ENCODE measurements at regions not wholly inside any gene's neighbourhood (a gene's known extent, or its start where the extent isn't known, plus 50 kb on each side); places are given as distances from the start of the nearest gene placed in this dataset.

GRCh38 chr7:84705706-84706105 lies 481.1 kb downstream of the SEMA3D start:
- TF ChIP-seq CTCF (IDR thresholded peaks at IDR 0.05; ENCODE audit: insufficient read depth, low read length, poor library complexity, severe bottlenecking), result no peak
- H3K36me3 ChIP-seq (ENCODE audit: control insufficient read depth, insufficient read depth, low read length), result no peaks in the 10 kb centered on the region
- H3K27me3 ChIP-seq (replicated peaks; ENCODE audit: control insufficient read depth, insufficient read depth, low read length), result no peaks in the 10 kb centered on the region
- no peak overlapping the region for H3K4me3 ChIP-seq (replicated peaks; ENCODE audit: low read depth, low read length)
- no peak for DNase-seq (ENCODE audit: extremely low read depth, insufficient read length)

- TF ChIP-seq CTCF (IDR thresholded peaks at IDR 0.05; ENCODE audit: insufficient read depth, low read length, poor library complexity, severe bottlenecking), result no peak
- Histone ChIP-seq H3K4me3 (replicated peaks; ENCODE audit: low read depth, low read length) (no peak overlapping the region), H3K27me3 (replicated peaks; ENCODE audit: control insufficient read depth, insufficient read depth, low read length) (no peaks in the 10 kb centered on the region), H3K36me3 (ENCODE audit: control insufficient read depth, insufficient read depth, low read length) (no peaks in the 10 kb centered on the region)
- DNase-seq (ENCODE audit: extremely low read depth, insufficient read length), result no peak
Observed at GRCh38 chr7:84705079-84705478, 481.8 kb downstream of the SEMA3D start.

- DNase-seq (ENCODE audit: extremely low read depth, insufficient read length), result no peak
- TF ChIP-seq CTCF (IDR thresholded peaks at IDR 0.05; ENCODE audit: insufficient read depth, low read length, poor library complexity, severe bottlenecking), result no peak
- Histone ChIP-seq H3K27me3 (replicated peaks; ENCODE audit: control insufficient read depth, insufficient read depth, low read length) (no peaks in the 10 kb centered on the region), H3K36me3 (ENCODE audit: control insufficient read depth, insufficient read depth, low read length) (no peaks in the 10 kb centered on the region), H3K4me3 (replicated peaks; ENCODE audit: low read depth, low read length) (no peak overlapping the region)
Observed at GRCh38 chr7:84704380-84704779, 482.5 kb downstream of the SEMA3D start.

- no peak for DNase-seq (ENCODE audit: extremely low read depth, insufficient read length)
- no peak for TF ChIP-seq CTCF (IDR thresholded peaks at IDR 0.05; ENCODE audit: insufficient read depth, low read length, poor library complexity, severe bottlenecking)
Observed at GRCh38 chr7:84701524-84702306, 485.1 kb downstream of the SEMA3D start.

GRCh38 chr7:84700563-84701370 lies 486.1 kb downstream of the SEMA3D start:
- DNase-seq (ENCODE audit: extremely low read depth, insufficient read length), result no peak
- H3K4me3 ChIP-seq (replicated peaks; ENCODE audit: low read depth, low read length), result no peak overlapping the region
- no peak for TF ChIP-seq CTCF (IDR thresholded peaks at IDR 0.05; ENCODE audit: insufficient read depth, low read length, poor library complexity, severe bottlenecking)
- no peaks in the 10 kb centered on the region for H3K27me3 ChIP-seq (replicated peaks; ENCODE audit: control insufficient read depth, insufficient read depth, low read length)
- H3K36me3 ChIP-seq (ENCODE audit: control insufficient read depth, insufficient read depth, low read length), result no peaks in the 10 kb centered on the region

More at GRCh38 chr7:84701524-84702306, 485.1 kb downstream of the SEMA3D start:
- Histone ChIP-seq H3K36me3 (ENCODE audit: control insufficient read depth, insufficient read depth, low read length) (no peaks in the 10 kb centered on the region), H3K27me3 (replicated peaks; ENCODE audit: control insufficient read depth, insufficient read depth, low read length) (no peaks in the 10 kb centered on the region), H3K4me3 (replicated peaks; ENCODE audit: low read depth, low read length) (no peak overlapping the region)
